HG02943 (cell line): ENCODE measurements at regions not wholly inside any gene's neighbourhood (a gene's known extent, or its start where the extent isn't known, plus 50 kb on each side); places are given as distances from the start of the nearest gene placed in this dataset.

Experiments
- ATAC-seq: cut with Tn5 transposase; IDR thresholded peaks from one replicate; pipeline ENCODE4 v1.9.1; 2021; ENCODE audit warnings: mild to moderate bottlenecking, low read depth, moderate library complexity; ENCODE audit not compliant: unreplicated experiment

GRCh38 chr2:103264058-103264768 is 502.4 kb downstream of the TMEM182 start:
- no peak for ATAC-seq

- ATAC-seq = no peak
These were observed 503.7 kb downstream of the TMEM182 start for GRCh38 chr2:103265521-103265920.

- ATAC-seq = no peak
These were observed 507.1 kb downstream of the TMEM182 start for GRCh38 chr2:103268841-103269498.

- ATAC-seq = no peak
These were observed 515.0 kb downstream of the TMEM182 start for GRCh38 chr2:103276869-103277268.

- ATAC-seq = no peak
These were observed 522.9 kb downstream of the TMEM182 start for GRCh38 chr2:103284750-103285149.

- no peak for ATAC-seq
These were observed 523.5 kb downstream of the TMEM182 start for GRCh38 chr2:103285354-103285753.

GRCh38 chr2:103287746-103288145 is 525.9 kb downstream of the TMEM182 start:
- ATAC-seq = no peak

GRCh38 chr2:103288696-103289095 is 526.9 kb downstream of the TMEM182 start:
- no peak for ATAC-seq

GRCh38 chr2:103289105-103289725 is 527.4 kb downstream of the TMEM182 start:
- ATAC-seq = no peak

GRCh38 chr2:103292573-103292972 is 530.7 kb downstream of the TMEM182 start:
- ATAC-seq = no peak

- ATAC-seq = no peak
These were observed 531.4 kb downstream of the TMEM182 start for GRCh38 chr2:103293067-103293741.

GRCh38 chr2:103293742-103294077 is 531.9 kb downstream of the TMEM182 start:
- ATAC-seq = no peak

- ATAC-seq = no peak
These were observed 532.6 kb downstream of the TMEM182 start for GRCh38 chr2:103294420-103294819.

GRCh38 chr2:103295591-103295990 is 533.8 kb downstream of the TMEM182 start:
- no peak for ATAC-seq

- ATAC-seq = no peak
These were observed 562.8 kb downstream of the TMEM182 start for GRCh38 chr2:103324671-103325070.

- ATAC-seq = no peak
These were observed 565.6 kb downstream of the TMEM182 start for GRCh38 chr2:103327386-103327785.

- ATAC-seq = no peak
These were observed 566.1 kb downstream of the TMEM182 start for GRCh38 chr2:103327966-103328365.

GRCh38 chr2:103335403-103335802 is 573.6 kb downstream of the TMEM182 start:
- ATAC-seq = no peak

- no peak for ATAC-seq
These were observed 577.0 kb downstream of the TMEM182 start for GRCh38 chr2:103338819-103339218.

- no peak for ATAC-seq
These were observed 584.9 kb downstream of the TMEM182 start for GRCh38 chr2:103346780-103347179.

GRCh38 chr2:103353774-103354173 is 591.9 kb downstream of the TMEM182 start:
- ATAC-seq = no peak
